Mucosa of gallbladder (tissue), 1 donor: ENCODE measurements at regions not wholly inside any gene's neighbourhood (a gene's known extent, or its start where the extent isn't known, plus 50 kb on each side); places are given as distances from the start of the nearest gene placed in this dataset.
"Not testable (repeated sequence)": the region's sequence is repeated elsewhere in the genome, so short reads cannot be mapped to it uniquely, and the experiment has no call there.

Experiments
- DNase-seq: peaks from one replicate; pipeline ENCODE4 v3.0.0-alpha.2; 2020; ENCODE audit warnings: low spot score
- donor health status: DM: no; HTN: no; CAD: no.

- DNase-seq: no peak
Observed at GRCh38 chr4:189507060-189507459, 433.6 kb upstream of the FRG1 start.

DNA sequence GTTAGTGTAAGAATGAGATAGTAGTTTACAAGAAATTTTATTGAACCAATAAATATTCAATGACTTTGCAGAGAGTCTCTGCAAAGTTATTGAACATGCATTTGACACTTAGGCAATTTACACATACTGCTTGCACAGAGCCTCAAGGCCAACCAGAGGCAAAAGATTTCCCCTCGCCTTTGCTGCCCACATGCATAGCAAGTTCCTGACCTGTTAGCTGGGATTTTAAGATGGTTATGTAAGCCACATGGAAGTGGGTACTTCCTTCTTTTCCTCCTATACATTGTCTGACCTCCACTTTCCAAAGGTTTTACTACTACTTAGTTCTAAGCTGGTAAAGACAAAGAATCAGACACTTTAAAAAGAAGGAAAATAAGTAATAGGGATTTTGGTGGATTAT is 430.1 kb upstream of the FRG1 start:
- no peak for DNase-seq

- no peak for DNase-seq
Observed at GRCh38 chr4:189511581-189511980, 429.1 kb upstream of the FRG1 start.

DNA sequence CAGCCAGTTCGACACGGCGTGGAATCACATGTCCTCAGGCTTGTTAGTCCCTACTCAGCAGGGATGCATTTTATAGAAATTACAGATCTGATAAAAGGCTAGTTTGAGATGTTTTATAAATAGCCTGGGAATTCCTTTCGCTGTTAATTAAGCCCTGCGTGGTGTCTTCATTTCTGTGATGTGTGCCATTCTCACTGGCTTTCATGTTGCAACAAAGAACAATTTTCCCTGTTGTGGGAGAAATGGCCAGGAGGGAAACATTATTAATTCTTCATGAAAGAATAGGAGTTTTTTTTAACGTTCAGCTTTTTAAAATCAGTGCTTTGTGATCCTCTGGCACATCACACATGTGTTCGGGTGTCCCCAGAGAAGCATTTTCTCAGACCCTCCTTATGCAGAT is 427.3 kb upstream of the FRG1 start:
- no peak for DNase-seq

- DNase-seq: no peak
Observed at GRCh38 chr4:189514209-189514608, 426.5 kb upstream of the FRG1 start.

- DNase-seq: no peak
Observed at GRCh38 chr4:189516902-189517301, 423.8 kb upstream of the FRG1 start.

DNA sequence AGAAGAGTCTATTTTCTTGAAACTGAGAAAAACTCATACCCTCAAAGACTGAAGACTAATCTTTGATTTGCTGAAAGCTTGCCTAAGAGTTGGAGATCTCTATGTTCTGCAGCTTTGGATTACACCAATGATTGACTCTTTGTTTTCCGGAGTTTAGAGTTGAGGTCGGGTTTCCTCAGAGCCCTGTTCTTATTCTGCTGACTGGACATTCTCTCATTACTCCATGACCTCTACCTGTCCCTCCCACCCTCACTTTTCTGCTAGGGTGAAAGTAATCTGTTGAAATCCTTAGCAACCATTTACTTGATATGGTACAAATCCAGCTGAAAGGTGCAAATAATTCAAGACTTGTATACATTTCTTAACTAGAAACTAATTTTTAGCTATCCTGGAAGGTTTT is 421.5 kb upstream of the FRG1 start:
- DNase-seq: no peak

GRCh38 chr4:189525304-189525703 is 415.4 kb upstream of the FRG1 start:
- no peak for DNase-seq

- DNase-seq: no peak
Observed at GRCh38 chr4:189530848-189531247, 409.8 kb upstream of the FRG1 start.

GRCh38 chr4:189533603-189534002 is 407.1 kb upstream of the FRG1 start:
- no peak for DNase-seq

GRCh38 chr4:189547559-189547958 is 393.1 kb upstream of the FRG1 start:
- no peak for DNase-seq

DNA sequence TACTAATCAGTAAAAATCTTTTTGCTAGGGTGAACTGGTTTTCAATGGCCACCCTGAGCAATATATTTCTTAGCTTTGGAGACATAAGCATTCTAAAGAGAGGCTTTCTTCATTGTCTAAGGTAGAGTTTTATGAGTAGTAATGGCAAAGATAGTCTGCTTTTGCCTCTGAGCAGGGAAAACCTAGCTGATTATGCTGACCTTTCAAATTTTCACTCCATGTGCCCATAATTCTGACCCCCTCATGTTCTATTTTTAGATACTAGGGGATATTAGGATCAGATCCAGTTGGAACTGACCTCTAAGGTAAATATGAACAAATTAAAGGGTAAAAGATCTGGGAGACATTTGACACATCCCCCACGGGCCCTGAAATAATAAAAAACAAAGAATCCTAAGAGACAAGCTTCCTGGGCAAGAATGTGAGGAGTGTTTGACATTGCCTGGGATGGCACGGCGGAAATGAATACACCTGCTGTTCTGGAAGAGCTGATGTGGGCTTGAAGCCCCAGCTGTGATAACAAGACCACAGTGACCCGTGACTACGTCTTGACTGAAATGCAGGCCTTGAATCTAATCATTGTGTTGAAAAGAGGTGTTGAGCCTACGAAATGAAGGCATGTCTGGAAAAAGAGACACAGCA is 392.1 kb upstream of the FRG1 start:
- no peak for DNase-seq

DNA sequence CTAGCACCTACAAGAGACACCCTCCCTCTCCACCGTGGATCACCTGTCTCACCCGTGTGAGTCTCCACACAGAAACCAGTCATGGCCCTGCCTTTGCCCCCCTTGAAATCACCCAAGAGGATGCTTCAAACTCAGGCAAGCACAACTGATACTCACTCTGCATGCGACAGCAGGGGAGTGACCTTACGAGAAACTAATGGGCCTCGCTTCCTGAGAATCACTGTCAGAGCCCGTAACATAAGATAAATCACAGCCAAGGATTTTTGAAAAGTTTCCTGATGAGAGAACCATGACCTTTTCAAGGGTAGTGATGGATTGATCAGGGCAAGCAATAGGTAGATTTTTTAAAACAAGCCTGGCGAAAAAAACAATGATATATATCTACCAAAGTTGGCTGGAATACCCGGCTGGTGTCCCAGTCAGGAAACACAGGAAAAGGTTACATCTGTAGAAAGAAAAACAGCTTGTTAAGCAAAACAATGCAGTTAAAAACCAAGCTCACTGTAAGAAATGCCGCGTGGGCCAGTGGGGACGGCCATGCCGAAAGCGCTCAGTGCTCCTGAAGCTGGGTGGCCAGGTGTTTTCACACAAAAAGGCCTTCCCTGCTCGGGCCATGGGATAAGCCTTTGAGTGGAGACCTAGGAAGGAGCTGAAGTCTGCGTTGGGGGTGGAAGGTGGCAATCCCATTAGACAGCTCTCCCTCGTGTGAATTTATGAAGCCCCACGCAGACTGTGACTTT is 388.6 kb upstream of the FRG1 start:
- DNase-seq: not testable (repeated sequence)

DNA sequence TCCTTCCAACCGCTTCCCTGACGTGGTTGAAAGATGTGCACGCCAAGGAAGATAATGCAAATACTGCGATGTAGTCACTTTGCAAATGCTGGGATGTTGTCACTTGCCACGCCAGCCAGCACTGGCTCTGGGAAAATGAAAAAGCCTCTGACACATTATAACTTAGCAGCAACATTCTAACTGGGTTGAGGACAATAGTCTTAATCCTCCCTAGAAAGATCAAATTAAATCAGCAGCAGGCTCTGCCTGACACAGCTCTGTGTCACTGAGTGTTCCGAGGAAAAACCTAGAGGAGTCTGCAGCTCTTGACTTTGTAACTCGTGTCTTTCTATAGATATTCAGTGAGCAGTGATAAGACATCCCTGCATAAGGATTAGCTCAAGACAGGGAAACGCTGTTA is 380.1 kb upstream of the FRG1 start:
- not testable (repeated sequence) for DNase-seq

- DNase-seq: not testable (repeated sequence)
Observed at GRCh38 chr4:189563751-189564150, 376.9 kb upstream of the FRG1 start.

- DNase-seq: not testable (repeated sequence)
Observed at GRCh38 chr4:189566271-189566670, 374.4 kb upstream of the FRG1 start.

DNA sequence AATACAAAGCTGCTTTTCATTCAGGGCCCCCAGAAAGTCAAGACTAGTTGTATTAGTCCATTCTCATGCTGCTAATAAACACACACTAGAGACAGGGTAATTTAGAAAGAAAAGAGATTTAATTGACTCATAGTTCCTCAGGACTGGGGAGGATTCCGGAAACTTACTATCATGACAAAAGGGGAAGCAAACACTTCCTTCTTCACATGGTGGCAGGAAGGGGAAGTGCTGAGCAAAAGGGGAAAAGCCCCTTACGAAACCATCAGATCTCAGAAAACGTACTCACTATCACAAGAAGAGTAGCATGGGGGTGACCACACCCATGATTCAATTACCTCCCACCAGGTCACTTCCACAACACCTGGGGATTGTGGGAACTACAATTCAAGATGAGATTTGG is 373.8 kb upstream of the FRG1 start:
- DNase-seq: not testable (repeated sequence)

DNA sequence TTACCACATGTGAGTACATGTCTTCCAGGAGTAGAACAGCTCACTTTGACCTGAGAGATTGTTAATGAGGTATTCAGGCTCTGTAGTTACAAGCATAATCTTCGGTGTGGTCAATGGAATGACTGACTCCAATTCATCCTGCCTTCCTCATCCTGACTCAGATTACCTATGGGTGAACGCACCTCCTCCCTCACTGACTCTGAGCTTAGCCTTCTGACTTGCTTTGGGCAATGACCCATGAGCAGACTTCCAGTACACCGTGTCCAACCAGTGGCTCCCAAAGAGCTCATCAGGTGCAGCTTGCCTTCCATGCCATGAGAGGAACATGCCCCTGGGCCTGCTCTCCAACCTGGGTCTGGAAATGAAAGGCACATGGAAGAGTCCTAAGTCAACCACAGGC is 361.0 kb upstream of the FRG1 start:
- DNase-seq: not testable (repeated sequence)

DNA sequence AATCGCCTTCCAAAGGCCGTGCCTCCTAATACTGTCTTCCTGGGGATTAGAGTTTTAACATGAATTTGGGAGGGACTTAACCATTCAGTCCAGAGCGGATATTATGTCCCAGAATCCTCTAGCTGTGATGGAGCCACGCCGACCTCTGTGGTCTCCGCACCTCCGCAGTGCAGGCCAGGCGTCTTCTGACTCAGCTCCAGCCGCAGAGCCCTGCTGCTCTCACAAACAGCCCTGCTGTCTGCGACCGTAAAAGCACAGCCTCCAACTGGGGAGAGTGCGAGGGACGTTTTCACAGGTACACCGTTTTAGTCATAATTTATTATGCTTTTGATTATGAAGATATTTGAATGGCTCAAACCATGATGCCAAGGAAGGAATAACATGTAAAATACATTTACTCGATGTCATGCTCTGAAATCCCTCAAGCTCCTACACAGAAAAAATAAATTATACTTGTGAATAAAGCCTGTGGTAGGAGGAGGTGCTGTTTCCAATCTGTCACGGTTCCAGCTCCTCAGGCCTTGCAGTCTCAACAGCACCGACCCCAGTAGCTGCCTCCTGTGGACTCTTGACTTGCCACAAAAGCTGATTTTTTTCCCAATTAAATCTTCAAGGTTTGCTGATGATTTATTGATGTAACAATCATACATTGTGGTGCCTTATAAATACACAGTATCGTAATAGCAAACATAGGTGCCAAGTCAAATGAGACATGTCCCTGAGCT is 353.6 kb upstream of the FRG1 start:
- DNase-seq: not testable (repeated sequence)

- DNase-seq: not testable (repeated sequence)
Observed at GRCh38 chr4:189589201-189589600, 351.5 kb upstream of the FRG1 start.

DNA sequence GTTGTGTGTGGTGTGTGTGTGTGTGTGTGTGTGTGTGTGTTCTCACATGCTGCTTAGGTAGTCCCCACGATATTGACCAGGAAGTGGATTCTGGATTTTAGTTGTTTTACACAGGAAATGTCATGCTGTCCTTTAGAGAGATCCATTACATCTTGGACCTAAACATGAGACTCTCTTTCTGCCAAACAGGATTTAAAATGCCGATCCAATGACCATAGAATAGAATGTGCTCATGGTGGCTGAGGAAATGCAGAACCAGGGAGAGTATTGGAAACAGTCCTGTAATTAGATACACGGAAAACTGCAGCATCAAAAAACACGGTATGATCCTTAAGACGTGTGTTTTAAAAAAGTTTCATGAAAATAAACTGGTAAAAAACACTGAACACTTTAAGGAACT is 347.8 kb upstream of the FRG1 start:
- no peak for DNase-seq

DNA sequence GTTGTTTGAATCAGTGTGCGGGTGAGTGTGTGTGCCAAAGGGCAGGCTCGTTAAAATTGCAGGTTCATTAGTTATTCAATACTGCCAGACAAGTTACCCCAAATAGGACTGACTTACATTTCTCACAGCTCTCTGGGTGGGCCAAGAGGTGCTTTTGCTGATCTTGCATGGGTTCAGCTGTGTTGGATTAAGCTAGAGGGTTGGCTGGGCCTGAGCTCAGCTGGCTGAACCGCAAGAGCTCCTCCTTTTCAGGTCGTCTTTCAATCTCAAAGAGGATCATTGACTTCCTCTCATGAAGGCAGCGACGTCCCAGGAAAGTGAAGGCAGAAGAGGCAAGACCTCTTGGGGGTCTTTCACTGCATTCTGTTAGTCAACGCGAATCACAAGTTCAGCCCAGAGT is 343.3 kb upstream of the FRG1 start:
- no peak for DNase-seq

GRCh38 chr4:189600264-189600663 is 340.4 kb upstream of the FRG1 start:
- no peak for DNase-seq
